GM21576 (cell line): ENCODE measurements at regions not wholly inside any gene's neighbourhood (a gene's known extent, or its start where the extent isn't known, plus 50 kb on each side); places are given as distances from the start of the nearest gene placed in this dataset.

Experiments used
- ATAC-seq: cut with Tn5 transposase; IDR thresholded peaks from one replicate; pipeline ENCODE4 v1.9.1; 2021; ENCODE audit warnings: mild to moderate bottlenecking, moderate library complexity; ENCODE audit not compliant: unreplicated experiment

GRCh38 chr14:66143387-66144112, 342.6 kb upstream of the CCDC196 start:
- ATAC-seq, result no peak

GRCh38 chr14:66152302-66152701, 333.9 kb upstream of the CCDC196 start:
- ATAC-seq, result no peak

- ATAC-seq, result no peak
These were observed 333.4 kb upstream of the CCDC196 start for GRCh38 chr14:66152747-66153146.

GRCh38 chr14:66163023-66163422, 323.1 kb upstream of the CCDC196 start:
- ATAC-seq, result no peak

GRCh38 chr14:66165337-66165736, 320.8 kb upstream of the CCDC196 start:
- ATAC-seq, result no peak

GRCh38 chr14:66174453-66174891, 311.7 kb upstream of the CCDC196 start:
- ATAC-seq, result no peak

- no peak for ATAC-seq
These were observed 308.2 kb upstream of the CCDC196 start for GRCh38 chr14:66177935-66178334.

GRCh38 chr14:66196670-66197069, 289.5 kb upstream of the CCDC196 start:
- no peak for ATAC-seq

- no peak for ATAC-seq
These were observed 288.9 kb upstream of the CCDC196 start for GRCh38 chr14:66197276-66197675.

GRCh38 chr14:66206554-66206953, 279.6 kb upstream of the CCDC196 start:
- no peak for ATAC-seq

- ATAC-seq, result no peak
These were observed 269.4 kb upstream of the CCDC196 start for GRCh38 chr14:66216763-66217162.

GRCh38 chr14:66219886-66220285, 266.3 kb upstream of the CCDC196 start:
- no peak for ATAC-seq

- ATAC-seq, result no peak
These were observed 261.5 kb upstream of the CCDC196 start for GRCh38 chr14:66224492-66225178.

- no peak for ATAC-seq
These were observed 260.8 kb upstream of the CCDC196 start for GRCh38 chr14:66225337-66225736.

GRCh38 chr14:66228267-66228970, 257.8 kb upstream of the CCDC196 start:
- ATAC-seq, result no peak

GRCh38 chr14:66231820-66232219, 254.4 kb upstream of the CCDC196 start:
- ATAC-seq, result no peak

- no peak for ATAC-seq
These were observed 252.6 kb upstream of the CCDC196 start for GRCh38 chr14:66233591-66233990.

GRCh38 chr14:66234411-66234810, 251.8 kb upstream of the CCDC196 start:
- no peak for ATAC-seq

GRCh38 chr14:66237741-66238140, 248.4 kb upstream of the CCDC196 start:
- no peak for ATAC-seq

GRCh38 chr14:66238969-66239368, 247.2 kb upstream of the CCDC196 start:
- no peak for ATAC-seq

GRCh38 chr14:66239589-66239988, 246.6 kb upstream of the CCDC196 start:
- no peak for ATAC-seq

- no peak for ATAC-seq
These were observed 246.1 kb upstream of the CCDC196 start for GRCh38 chr14:66240105-66240504.
